ENCODE measurements at regions not wholly inside any gene's neighbourhood (a gene's known extent, or its start where the extent isn't known, plus 50 kb on each side); places are given as distances from the start of the nearest gene placed in this dataset.

- H3K9me3 ChIP-seq = no peaks in the 10 kb centered on the region
- intact Hi-C loops (cut with DNase I) = no loop called here
- TF ChIP-seq CTCF (IDR thresholded peaks at IDR 0.05) = no peak
- TF ChIP-seq POLR2A (IDR thresholded peaks at IDR 0.05) = no peak
- 94 to 98% methylated on average over 2 of the region's 2 CpGs for WGBS, 2 donors
- H3K36me3 ChIP-seq = no peaks in the 10 kb centered on the region
- H3K4me1 ChIP-seq = no peaks in the 10 kb centered on the region
- H3K27ac ChIP-seq = no peak overlapping the region
- H3K27me3 ChIP-seq = no peaks in the 10 kb centered on the region
- no peak overlapping the region for H3K4me3 ChIP-seq (replicated peaks in 1 of 3)
- DNase-seq = no peak
Measured at GRCh38 chr11:122028036-122028435, 88.0 kb downstream of the BLID start.

- TF ChIP-seq POLR2A (IDR thresholded peaks at IDR 0.05) = no peak
- TF ChIP-seq CTCF (IDR thresholded peaks at IDR 0.05) = no peak
- DNase-seq = no peak
- no peak overlapping the region for H3K27ac ChIP-seq
- no peak overlapping the region for H3K4me3 ChIP-seq (replicated peaks in 1 of 3)
- no peaks in the 10 kb centered on the region for H3K27me3 ChIP-seq
- WGBS, 2 donors = 93 to 94% methylated on average over 12 of the region's 12 CpGs
- H3K36me3 ChIP-seq = no peaks in the 10 kb centered on the region
- H3K9me3 ChIP-seq = no peaks in the 10 kb centered on the region
- peaks cover 1 to 2% of the 10 kb centered on the region in 2 donors for H3K4me1 ChIP-seq
- intact Hi-C loops (cut with DNase I) = no loop called here
Measured at GRCh38 chr11:122025757-122026156, 90.3 kb downstream of the BLID start.

- H3K4me1 ChIP-seq = peaks cover 14 to 16% of the 10 kb centered on the region in 2 donors
- no peaks in the 10 kb centered on the region for H3K9me3 ChIP-seq
- H3K4me3 ChIP-seq (replicated peaks in 1 of 3) = no peak overlapping the region
- no peaks in the 10 kb centered on the region for H3K36me3 ChIP-seq
- no peaks in the 10 kb centered on the region for H3K27me3 ChIP-seq
- no peak for TF ChIP-seq CTCF (IDR thresholded peaks at IDR 0.05)
- no peak for TF ChIP-seq POLR2A (IDR thresholded peaks at IDR 0.05)
- DNase-seq = no peak
- no peak overlapping the region for H3K27ac ChIP-seq
- 79 to 97% methylated on average over 2 to 3 of the region's 3 CpGs for WGBS, 2 donors
- intact Hi-C loops (cut with DNase I) = no loop called here
Measured at GRCh38 chr11:122024278-122024677, 91.7 kb downstream of the BLID start.

- TF ChIP-seq POLR2A (IDR thresholded peaks at IDR 0.05) (no peak), CTCF (IDR thresholded peaks at IDR 0.05) (no peak)
- Histone ChIP-seq H3K9me3 (no peaks in the 10 kb centered on the region), H3K4me1 (peaks cover 18 to 19% of the 10 kb centered on the region in 2 donors), H3K27me3 (no peaks in the 10 kb centered on the region), H3K4me3 (replicated peaks in 1 of 3) (no peak overlapping the region), H3K36me3 (no peaks in the 10 kb centered on the region), H3K27ac (no peak overlapping the region)
- intact Hi-C loops (cut with DNase I) = no loop called here
- WGBS, 2 donors = 82% methylated on average over 8 of the region's 8 CpGs
- DNase-seq = no peak
Measured at GRCh38 chr11:122023614-122024250, 92.3 kb downstream of the BLID start.

GRCh38 chr11:122022646-122023045 lies 93.4 kb downstream of the BLID start:
- H3K9me3 ChIP-seq = no peaks in the 10 kb centered on the region
- no peaks in the 10 kb centered on the region for H3K36me3 ChIP-seq
- no peaks in the 10 kb centered on the region for H3K27me3 ChIP-seq
- DNase-seq = no peak
- TF ChIP-seq CTCF (IDR thresholded peaks at IDR 0.05) = no peak
- no peak for TF ChIP-seq POLR2A (IDR thresholded peaks at IDR 0.05)
- WGBS, 2 donors = 91 to 92% methylated on average over 6 of the region's 6 CpGs
- no peak overlapping the region for H3K27ac ChIP-seq
- no peak overlapping the region for H3K4me3 ChIP-seq (replicated peaks in 1 of 3)
- H3K4me1 ChIP-seq = peaks cover 18 to 19% of the 10 kb centered on the region in 2 donors
- intact Hi-C loops (cut with DNase I) = no loop called here

Measured in thyroid gland (tissue), 4 donors.